Body of pancreas (tissue), 4 donors: ENCODE measurements at regions not wholly inside any gene's neighbourhood (a gene's known extent, or its start where the extent isn't known, plus 50 kb on each side); places are given as distances from the start of the nearest gene placed in this dataset.
A peak's percentile ranks its signal among the peaks of the same experiment; 100 is the strongest.

Source experiments
- ATAC-seq: fragments of 150-250 bp; one replicate; pipeline ENCODE4 v1.9.1; 2016
- DNase-seq, 4 donors: peaks; one replicate each; pipeline ENCODE4 v3.0.0-alpha.2; 2019
- H3K27ac ChIP-seq, 4 donors: fragments of 200-600 bp; sonication (generic); 1 replicate in 3 of 4; 2 replicates in 1 of 4; pipeline versions ENCODE4 v1.5.1 to v1.6.1; 2016 to 2019; ENCODE audit warnings: mild to moderate bottlenecking in 1 of 4, mixed read lengths in 1 of 4, moderate library complexity in 1 of 4
- H3K27me3 ChIP-seq, 2 donors: fragments of 200-600 bp; sonication (generic); one replicate each; pipeline ENCODE4 v1.6.0; 2016; ENCODE audit warnings: mild to moderate bottlenecking in 1 of 2
- H3K36me3 ChIP-seq, 2 donors: fragments of 200-600 bp; sonication (generic); replicated peaks in 1 of 2; 2 replicates each; pipeline ENCODE4 v1.5.1; 2016; ENCODE audit warnings: low read depth in 2 of 2; ENCODE audit not compliant: insufficient read depth in 1 of 2
- H3K4me1 ChIP-seq: fragments of 200-600 bp; sonication (generic); one replicate; pipeline ENCODE4 v1.6.0; 2016
- H3K4me3 ChIP-seq, 2 donors: fragments of 200-600 bp; sonication (generic); 1 replicate in 1 of 2; 2 replicates in 1 of 2; pipeline ENCODE4 v1.5.1; 2016 to 2019
- H3K9me3 ChIP-seq, 3 donors: fragments of 200-600 bp; sonication (generic); 1 replicate in 2 of 3; 2 replicates in 1 of 3; pipeline ENCODE4 v1.5.1; 2016
- POLR2A ChIP-seq, 3 donors: fragments of 450-650 bp; IDR thresholded peaks; one replicate each; pipeline ENCODE4 v1.6.1; 2016; ENCODE audit warnings: antibody characterized with exemption in 3 of 3, mild to moderate bottlenecking in 2 of 3
- WGBS, 2 donors: methylation state at CpG; one replicate each; pipeline ENCODE4 v1.1.5; 2017; 5-methylcytosine and 5-hydroxymethylcytosine counted together
- intact Hi-C: fragments of 100-400 bp; cut with DNase I; formaldehyde crosslinking; loops from one replicate; pipeline ENCODE4 v1.15.1; 2023
- TF ChIP-seq, protein P1 (sequence below), 7 experiments: fragments of 450-650 bp in 4 of 7; fragments of 200-600 bp in 3 of 7; sonication (generic) in 3 of 7; IDR thresholded peaks; one replicate each; pipeline ENCODE4 v1.5.1; 2016 to 2019; ENCODE audit warnings: antibody characterized with exemption in 7 of 7

DNA sequence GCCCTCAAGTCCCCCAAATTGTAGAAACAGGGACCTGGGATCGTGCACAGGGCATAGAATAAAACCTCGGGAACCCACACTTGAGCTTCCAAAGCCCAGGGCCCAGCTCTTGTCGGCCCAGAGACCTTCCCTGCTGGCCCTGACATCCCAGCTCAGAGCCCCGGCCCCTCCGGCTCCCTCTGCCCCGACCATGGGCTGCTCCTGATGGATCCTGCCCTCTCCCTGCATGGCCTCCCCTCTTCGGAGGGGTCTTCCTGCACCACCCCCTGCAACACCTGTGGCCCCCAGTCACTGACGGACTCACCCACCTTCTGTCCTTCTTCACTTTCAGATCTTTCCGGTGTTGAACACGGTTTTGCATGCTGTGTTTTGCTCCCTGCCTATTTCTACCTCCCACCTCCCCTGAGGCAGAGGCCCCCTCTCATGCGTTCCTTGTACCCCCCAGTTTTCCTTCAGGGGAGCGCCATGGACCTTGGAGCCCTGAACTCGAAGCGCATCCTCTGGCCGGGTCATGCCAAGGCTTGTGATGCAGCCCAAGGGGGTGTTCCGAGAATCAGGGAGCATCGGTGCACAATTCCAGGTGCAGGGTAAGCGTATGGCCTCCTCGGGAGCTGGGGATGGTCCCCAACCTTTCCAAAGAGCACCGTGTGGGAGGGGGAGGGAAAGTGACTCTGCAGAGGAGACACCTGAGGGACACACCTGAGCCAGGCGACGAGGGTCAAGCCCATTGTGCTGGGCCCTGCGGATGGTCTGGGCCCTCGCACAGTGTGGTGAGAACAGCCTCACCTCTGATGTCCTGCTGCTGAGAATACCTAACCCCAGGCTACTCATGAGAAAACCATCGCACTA is 666.4 kb downstream of the BRD1 start:
- no peak for DNase-seq
- WGBS, 2 donors, result 71 to 78% methylated on average over 24 to 25 of the region's 25 CpGs
- TF ChIP-seq, protein P1, sequence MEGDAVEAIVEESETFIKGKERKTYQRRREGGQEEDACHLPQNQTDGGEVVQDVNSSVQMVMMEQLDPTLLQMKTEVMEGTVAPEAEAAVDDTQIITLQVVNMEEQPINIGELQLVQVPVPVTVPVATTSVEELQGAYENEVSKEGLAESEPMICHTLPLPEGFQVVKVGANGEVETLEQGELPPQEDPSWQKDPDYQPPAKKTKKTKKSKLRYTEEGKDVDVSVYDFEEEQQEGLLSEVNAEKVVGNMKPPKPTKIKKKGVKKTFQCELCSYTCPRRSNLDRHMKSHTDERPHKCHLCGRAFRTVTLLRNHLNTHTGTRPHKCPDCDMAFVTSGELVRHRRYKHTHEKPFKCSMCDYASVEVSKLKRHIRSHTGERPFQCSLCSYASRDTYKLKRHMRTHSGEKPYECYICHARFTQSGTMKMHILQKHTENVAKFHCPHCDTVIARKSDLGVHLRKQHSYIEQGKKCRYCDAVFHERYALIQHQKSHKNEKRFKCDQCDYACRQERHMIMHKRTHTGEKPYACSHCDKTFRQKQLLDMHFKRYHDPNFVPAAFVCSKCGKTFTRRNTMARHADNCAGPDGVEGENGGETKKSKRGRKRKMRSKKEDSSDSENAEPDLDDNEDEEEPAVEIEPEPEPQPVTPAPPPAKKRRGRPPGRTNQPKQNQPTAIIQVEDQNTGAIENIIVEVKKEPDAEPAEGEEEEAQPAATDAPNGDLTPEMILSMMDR (IDR thresholded peaks at IDR 0.05), result no peak
- no peak for TF ChIP-seq POLR2A (IDR thresholded peaks at IDR 0.05)
- intact Hi-C loops, result no loop called here
- Histone ChIP-seq H3K9me3 (no peaks in the 10 kb centered on the region), H3K27me3 (no peaks in the 10 kb centered on the region), H3K27ac (no peak overlapping the region), H3K4me3 (no peak overlapping the region), H3K36me3 (no peaks in the 10 kb centered on the region), H3K4me1 (no peaks in the 10 kb centered on the region)
- ATAC-seq, result no peak

GRCh38 chr22:49160261-49161001 is 667.2 kb downstream of the BRD1 start:
- H3K9me3 ChIP-seq, result no peaks in the 10 kb centered on the region
- DNase-seq, result no peak
- no peaks in the 10 kb centered on the region for H3K4me1 ChIP-seq
- H3K27me3 ChIP-seq, result no peaks in the 10 kb centered on the region
- TF ChIP-seq POLR2A (IDR thresholded peaks at IDR 0.05), result no peak
- TF ChIP-seq, protein P1 (IDR thresholded peaks at IDR 0.05), result no peak
- no peaks in the 10 kb centered on the region for H3K36me3 ChIP-seq
- intact Hi-C loops, result no loop called here
- 52 to 70% methylated on average over 9 to 19 of the region's 19 CpGs for WGBS, 2 donors
- H3K4me3 ChIP-seq, result no peak overlapping the region
- no peak overlapping the region for H3K27ac ChIP-seq
- ATAC-seq, result no peak

GRCh38 chr22:49159711-49160110 is 668.0 kb downstream of the BRD1 start:
- no peaks in the 10 kb centered on the region for H3K27me3 ChIP-seq
- TF ChIP-seq POLR2A (IDR thresholded peaks at IDR 0.05), result no peak
- TF ChIP-seq, protein P1 (IDR thresholded peaks at IDR 0.05), result no peak
- no peak for ATAC-seq
- 58 to 59% methylated on average over 10 of the region's 10 CpGs for WGBS, 2 donors
- H3K36me3 ChIP-seq, result no peaks in the 10 kb centered on the region
- H3K27ac ChIP-seq, result no peak overlapping the region
- intact Hi-C loops, result no loop called here
- no peaks in the 10 kb centered on the region for H3K9me3 ChIP-seq
- no peaks in the 10 kb centered on the region for H3K4me1 ChIP-seq
- H3K4me3 ChIP-seq, result no peak overlapping the region
- peak in 1 of 4 donors; percentile 3 for DNase-seq

GRCh38 chr22:49158741-49159564 is 668.7 kb downstream of the BRD1 start:
- H3K4me1 ChIP-seq, result no peaks in the 10 kb centered on the region
- H3K4me3 ChIP-seq, result no peak overlapping the region
- H3K27ac ChIP-seq, result no peak overlapping the region
- no peak for ATAC-seq
- H3K36me3 ChIP-seq, result no peaks in the 10 kb centered on the region
- 68% methylated on average over 9 to 18 of the region's 19 CpGs for WGBS, 2 donors
- intact Hi-C loops, result no loop called here
- no peaks in the 10 kb centered on the region for H3K9me3 ChIP-seq
- H3K27me3 ChIP-seq, result no peaks in the 10 kb centered on the region
- TF ChIP-seq, protein P1 (IDR thresholded peaks at IDR 0.05), result no peak
- TF ChIP-seq POLR2A (IDR thresholded peaks at IDR 0.05), result no peak
- DNase-seq, result no peak
